Ectodermal cell (in vitro differentiated cells): ENCODE measurements at regions not wholly inside any gene's neighbourhood (a gene's known extent, or its start where the extent isn't known, plus 50 kb on each side); places are given as distances from the start of the nearest gene placed in this dataset.
"Not testable (repeated sequence)": the region's sequence is repeated elsewhere in the genome, so short reads cannot be mapped to it uniquely, and the experiment has no call there.

ENCODE experiments used
- H3K27ac ChIP-seq: 2 replicates; pipeline ENCODE4 v1.7.0; 2013; ENCODE audit warnings: mild to moderate bottlenecking, low read depth, low read length; ENCODE audit not compliant: insufficient read depth, poor library complexity, severe bottlenecking
- H3K27me3 ChIP-seq: 2 replicates; pipeline ENCODE4 v1.7.0; 2013; ENCODE audit warnings: mild to moderate bottlenecking, low read length; ENCODE audit not compliant: insufficient read depth, control insufficient read depth, poor library complexity, severe bottlenecking
- H3K36me3 ChIP-seq: one replicate; pipeline ENCODE4 v1.7.0; 2013; ENCODE audit warnings: low read length; ENCODE audit not compliant: control insufficient read depth, insufficient read depth
- H3K4me1 ChIP-seq: one replicate; pipeline ENCODE4 v1.7.0; 2013; ENCODE audit warnings: low read length; ENCODE audit not compliant: control insufficient read depth, insufficient read depth
- H3K4me3 ChIP-seq: 2 replicates; pipeline ENCODE4 v1.7.0; 2013; ENCODE audit warnings: low read depth, low read length, control low read depth; ENCODE audit not compliant: insufficient read depth
- H3K9me3 ChIP-seq: 2 replicates; pipeline ENCODE4 v1.7.0; 2013; ENCODE audit warnings: mild to moderate bottlenecking, low read length, moderate library complexity; ENCODE audit not compliant: control insufficient read depth
- WGBS, 2 experiments: methylation state at CpG; one replicate each; pipeline ENCODE4 v1.1.7; 2013; ENCODE audit warnings: missing lambda C conversion rate in 2 of 2; 5-methylcytosine and 5-hydroxymethylcytosine counted together

DNA sequence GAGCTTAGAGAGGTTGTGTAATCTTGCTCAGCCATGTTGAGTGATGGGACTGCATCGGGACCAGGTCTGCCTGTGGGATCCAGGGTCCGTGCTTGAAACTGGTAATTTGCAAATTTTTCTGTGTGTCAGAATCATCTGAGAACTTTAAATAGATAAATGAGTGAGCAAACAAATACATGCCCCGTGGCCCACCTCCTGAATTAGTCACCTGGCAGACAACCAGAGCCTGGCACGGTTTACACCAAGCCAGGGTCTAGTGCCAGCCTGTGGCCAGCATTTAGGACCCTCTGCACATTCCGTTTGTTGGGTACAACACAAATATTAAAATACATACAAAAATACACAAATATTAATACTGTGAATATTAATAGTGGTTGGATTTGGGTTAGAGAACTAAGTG is 90.6 kb upstream of the STOX2 start:
- Histone ChIP-seq H3K9me3 (no peaks in the 10 kb centered on the region), H3K27me3 (no peaks in the 10 kb centered on the region), H3K27ac (no peak overlapping the region), H3K4me1 (no peaks in the 10 kb centered on the region), H3K36me3 (no peaks in the 10 kb centered on the region), H3K4me3 (no peak overlapping the region)
- 95 to 98% methylated on average over 4 of the region's 5 CpGs for WGBS, 2 experiments

DNA sequence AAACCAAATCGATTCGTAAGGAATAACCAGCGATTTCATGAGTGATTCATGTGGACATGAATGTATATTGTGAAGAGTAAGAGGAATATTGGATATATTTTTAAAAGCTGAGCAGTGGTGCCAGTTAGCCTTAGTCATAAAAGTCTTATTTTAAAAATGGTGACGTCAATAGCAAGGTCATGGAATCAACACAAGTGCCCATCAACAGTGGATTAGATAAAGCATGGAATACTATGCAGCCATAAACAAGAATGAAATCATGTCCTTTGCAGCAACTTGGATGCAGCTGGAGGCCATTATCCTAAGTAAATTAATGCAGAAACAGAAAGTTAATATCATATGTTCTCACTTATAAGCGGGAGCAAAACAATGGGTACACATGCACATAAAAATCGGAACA is 89.0 kb upstream of the STOX2 start:
- H3K36me3 ChIP-seq: no peaks in the 10 kb centered on the region
- no peak overlapping the region for H3K4me3 ChIP-seq
- H3K27me3 ChIP-seq: no peaks in the 10 kb centered on the region
- H3K27ac ChIP-seq: no peak overlapping the region
- 94 to 97% methylated on average over 6 of the region's 6 CpGs for WGBS, 2 experiments
- H3K4me1 ChIP-seq: no peaks in the 10 kb centered on the region
- no peaks in the 10 kb centered on the region for H3K9me3 ChIP-seq

DNA sequence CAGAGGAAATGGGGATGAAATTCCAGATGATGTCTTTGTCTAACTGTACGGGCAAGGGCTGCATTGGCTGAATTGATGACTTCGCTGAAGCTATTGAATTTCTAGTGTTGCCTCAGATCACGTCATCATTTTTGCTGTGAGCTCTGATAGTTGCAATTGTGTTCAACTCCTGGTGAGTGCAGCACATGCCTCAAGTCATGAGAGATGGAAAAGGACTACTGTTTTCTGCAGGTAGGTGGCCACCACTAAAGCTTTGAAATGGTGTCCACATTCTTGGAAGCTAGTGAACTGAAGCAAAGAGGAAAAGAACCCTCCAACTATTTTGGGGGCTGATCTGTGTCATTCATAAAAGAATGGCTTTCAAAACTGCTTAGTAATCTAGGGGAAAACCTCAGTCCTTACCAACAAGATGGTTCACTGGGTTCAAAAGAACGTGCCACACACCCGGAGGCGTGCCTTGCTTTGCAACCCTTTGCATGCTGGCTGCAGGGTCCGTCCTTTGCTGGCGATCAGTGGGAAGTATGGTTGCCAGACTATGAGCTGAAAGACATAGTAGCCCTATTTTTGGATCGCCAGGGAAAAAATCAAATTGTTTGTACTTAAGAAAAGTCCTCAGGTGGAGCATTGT is 88.1 kb upstream of the STOX2 start:
- 95 to 96% methylated on average over 9 of the region's 9 CpGs for WGBS, 2 experiments
- Histone ChIP-seq H3K4me1 (no peaks in the 10 kb centered on the region), H3K9me3 (no peaks in the 10 kb centered on the region), H3K27ac (no peak overlapping the region), H3K36me3 (no peaks in the 10 kb centered on the region), H3K27me3 (no peaks in the 10 kb centered on the region), H3K4me3 (no peak overlapping the region)

DNA sequence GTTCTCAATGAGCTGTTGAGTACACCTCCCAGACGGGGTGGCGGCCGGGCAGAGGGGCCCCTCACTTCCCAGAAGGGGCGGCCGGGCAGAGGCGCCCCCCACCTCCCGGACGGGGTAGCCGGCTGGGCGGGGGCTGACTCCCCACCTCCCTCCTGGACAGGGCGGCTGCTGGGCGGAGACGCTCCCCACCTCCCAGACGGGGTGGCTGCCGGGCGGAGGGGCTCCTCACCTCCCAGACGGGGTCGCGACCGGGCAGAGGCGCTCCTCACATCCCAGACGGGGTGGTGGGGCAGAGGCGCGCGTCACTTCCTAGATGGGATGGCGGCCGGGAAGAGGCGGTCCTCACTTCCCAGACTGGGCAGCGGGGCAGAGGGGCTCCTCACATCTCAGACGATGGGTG is 86.5 kb upstream of the STOX2 start:
- H3K36me3 ChIP-seq, H3K4me1 ChIP-seq, H3K4me3 ChIP-seq, H3K27me3 ChIP-seq, H3K9me3 ChIP-seq, H3K27ac ChIP-seq: not testable (repeated sequence)
- 95 to 97% methylated on average over 30 of the region's 30 CpGs for WGBS, 2 experiments

DNA sequence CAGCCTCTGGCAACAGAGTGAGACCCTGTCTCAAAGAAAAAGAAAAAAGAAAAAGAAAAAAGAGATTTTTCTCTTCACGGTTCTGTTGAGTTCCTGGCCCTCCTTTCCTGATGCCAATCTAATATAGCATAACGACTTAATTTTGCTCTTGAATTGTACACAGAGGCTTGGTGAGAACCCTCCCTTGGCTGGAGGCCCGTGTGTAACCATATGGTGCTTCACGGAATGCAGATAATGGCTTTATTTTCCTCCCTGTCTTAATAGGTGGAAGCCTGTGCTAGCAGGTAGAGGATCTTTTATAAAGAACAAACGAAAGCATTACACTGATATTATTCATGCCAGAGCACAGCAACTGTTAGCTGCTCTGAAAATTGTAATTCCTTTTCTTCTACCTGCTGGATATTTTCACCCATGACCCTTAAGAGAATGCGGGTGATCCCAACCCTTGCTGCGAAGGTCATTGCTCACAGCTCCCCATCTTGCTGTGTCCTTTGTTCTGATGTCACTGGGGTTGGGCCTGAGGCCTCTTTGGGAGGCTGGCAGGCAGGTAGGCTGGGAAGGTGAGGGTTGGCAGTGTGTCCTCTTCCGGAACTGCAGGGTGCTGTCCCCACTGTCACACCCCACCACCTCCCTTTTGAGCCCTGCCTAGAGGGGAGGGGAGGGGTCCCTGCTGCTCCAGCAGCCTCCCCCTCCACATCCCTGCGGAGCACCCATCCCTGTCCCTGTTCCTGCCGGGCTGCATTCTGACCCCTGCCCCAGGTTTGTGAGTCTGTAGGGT is 83.8 kb upstream of the STOX2 start:
- Histone ChIP-seq H3K9me3 (no peaks in the 10 kb centered on the region), H3K27ac (no peak overlapping the region), H3K36me3 (no peaks in the 10 kb centered on the region), H3K4me1 (no peaks in the 10 kb centered on the region), H3K4me3 (no peak overlapping the region), H3K27me3 (no peaks in the 10 kb centered on the region)
- 91 to 97% methylated on average over 9 to 10 of the region's 10 CpGs for WGBS, 2 experiments

DNA sequence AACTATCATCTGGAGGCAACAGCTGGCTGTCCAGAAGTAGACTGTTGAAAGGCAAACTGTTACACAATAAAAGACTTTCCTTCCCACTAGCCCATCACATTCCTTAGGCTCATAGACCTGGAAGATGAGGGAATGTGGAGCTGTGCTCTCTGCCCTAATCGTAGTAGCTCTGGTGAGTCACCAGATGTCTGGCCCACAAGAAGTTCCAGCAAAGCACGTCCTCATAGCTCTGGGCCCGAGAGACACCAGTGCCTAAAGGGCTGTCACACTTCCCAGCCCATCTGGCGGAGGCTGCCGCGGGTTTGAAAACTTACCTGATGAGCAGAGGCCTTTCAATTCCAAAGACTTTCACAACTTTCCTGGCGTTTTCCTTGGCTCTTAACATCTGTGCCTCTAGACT is 81.7 kb upstream of the STOX2 start:
- Histone ChIP-seq H3K27ac (no peak overlapping the region), H3K4me3 (no peak overlapping the region), H3K36me3 (no peaks in the 10 kb centered on the region), H3K9me3 (no peaks in the 10 kb centered on the region), H3K27me3 (no peaks in the 10 kb centered on the region), H3K4me1 (no peaks in the 10 kb centered on the region)
- WGBS, 2 experiments: 75 to 77% methylated on average over 7 of the region's 7 CpGs

DNA sequence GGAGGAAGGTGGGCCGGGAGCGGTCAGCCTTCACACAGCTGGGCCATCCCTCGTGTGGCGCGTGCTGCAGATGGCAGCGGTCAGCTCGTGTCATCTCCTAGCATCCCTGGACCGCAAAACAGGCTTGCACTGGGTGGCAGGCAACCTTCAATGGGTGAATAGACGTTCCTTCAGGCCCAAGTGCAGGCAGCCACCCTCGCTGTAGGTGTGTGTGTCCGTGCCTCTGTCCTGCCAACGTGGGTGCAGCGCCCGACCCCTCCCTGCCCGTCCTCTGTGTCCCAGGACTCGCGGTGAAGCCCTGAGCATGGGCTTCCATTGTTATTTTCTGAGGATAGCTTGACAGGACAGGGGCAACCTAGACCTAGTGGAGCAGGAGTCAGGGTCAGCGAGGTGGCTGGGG is 79.8 kb upstream of the STOX2 start:
- WGBS, 2 experiments: 94 to 96% methylated on average over 18 of the region's 18 CpGs
- no peaks in the 10 kb centered on the region for H3K36me3 ChIP-seq
- H3K4me1 ChIP-seq: no peaks in the 10 kb centered on the region

DNA sequence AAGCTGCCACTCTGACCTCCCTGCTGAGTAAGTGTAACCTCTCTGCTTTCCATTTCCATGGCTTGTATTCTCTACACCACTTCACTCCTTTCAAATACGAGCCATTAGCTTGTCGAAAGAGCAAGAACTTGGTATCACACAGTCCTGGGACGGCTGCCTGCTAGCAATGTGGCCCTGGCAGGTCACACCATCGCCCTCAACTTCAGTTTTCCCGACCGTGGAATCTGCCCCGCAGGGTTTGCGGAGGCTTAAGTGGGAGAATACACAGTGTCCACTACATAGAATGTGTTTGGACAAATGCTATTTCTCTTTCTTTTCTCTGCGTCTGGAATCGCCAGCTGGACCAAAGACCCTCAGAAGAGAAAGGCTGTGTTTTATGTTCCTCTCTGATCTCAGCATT is 78.6 kb upstream of the STOX2 start:
- 83 to 84% methylated on average over 10 of the region's 10 CpGs for WGBS, 2 experiments
- H3K27ac ChIP-seq: no peak overlapping the region
- no peaks in the 10 kb centered on the region for H3K36me3 ChIP-seq
- H3K4me1 ChIP-seq: no peaks in the 10 kb centered on the region
- no peaks in the 10 kb centered on the region for H3K27me3 ChIP-seq
- H3K4me3 ChIP-seq: no peak overlapping the region
- H3K9me3 ChIP-seq: no peaks in the 10 kb centered on the region

More for the DNA sequence above, 79.8 kb upstream of the STOX2 start:
- Histone ChIP-seq H3K4me3 (no peak overlapping the region), H3K27ac (no peak overlapping the region), H3K9me3 (no peaks in the 10 kb centered on the region), H3K27me3 (no peaks in the 10 kb centered on the region)

DNA sequence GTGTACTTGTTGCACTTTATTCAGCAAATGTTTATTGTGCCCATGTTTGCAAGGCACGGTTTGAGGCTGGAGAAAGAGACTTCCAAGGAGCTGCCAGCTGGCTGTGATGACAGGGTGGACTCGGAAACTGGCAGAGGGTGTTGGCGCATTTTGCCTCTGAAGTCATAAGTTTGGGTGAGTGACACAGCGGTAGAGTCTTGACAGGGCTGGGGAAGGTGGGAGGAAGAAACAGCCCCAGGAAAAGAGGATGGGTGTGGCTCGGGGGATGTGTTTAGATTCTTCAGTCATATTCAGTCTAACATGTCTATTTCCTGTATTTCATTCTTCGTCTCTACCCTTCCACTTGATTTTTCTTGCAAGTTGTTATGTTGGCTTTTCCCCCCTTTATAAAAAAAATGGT is 77.0 kb upstream of the STOX2 start:
- H3K4me1 ChIP-seq: no peaks in the 10 kb centered on the region
- H3K9me3 ChIP-seq: no peaks in the 10 kb centered on the region
- no peaks in the 10 kb centered on the region for H3K27me3 ChIP-seq
- H3K36me3 ChIP-seq: no peaks in the 10 kb centered on the region
- H3K4me3 ChIP-seq: no peak overlapping the region
- 92 to 93% methylated on average over 6 of the region's 6 CpGs for WGBS, 2 experiments
- no peak overlapping the region for H3K27ac ChIP-seq

DNA sequence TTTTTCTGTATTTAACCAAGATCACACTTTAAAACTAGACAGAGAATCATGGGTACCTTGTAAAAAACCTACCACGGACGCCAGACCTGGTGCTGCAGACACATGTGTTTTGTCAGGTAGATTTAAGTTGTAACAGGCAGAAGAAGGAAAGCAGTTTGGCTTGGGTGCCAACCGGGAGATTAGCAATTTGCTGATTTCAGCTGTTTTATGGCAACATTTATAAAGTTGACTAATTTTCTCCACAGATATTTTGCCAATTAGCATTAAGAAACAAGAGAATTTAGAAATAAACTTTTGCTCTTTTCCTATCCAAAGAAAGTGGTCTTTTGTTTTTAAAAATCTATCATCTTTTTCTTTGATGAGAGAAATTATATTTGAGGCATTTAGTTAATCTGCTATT is 76.3 kb upstream of the STOX2 start:
- 92 to 94% methylated on average over 3 of the region's 3 CpGs for WGBS, 2 experiments
- Histone ChIP-seq H3K27ac (no peak overlapping the region), H3K4me3 (no peak overlapping the region), H3K27me3 (no peaks in the 10 kb centered on the region), H3K4me1 (no peaks in the 10 kb centered on the region), H3K9me3 (no peaks in the 10 kb centered on the region), H3K36me3 (no peaks in the 10 kb centered on the region)
